ENCODE measurements at regions not wholly inside any gene's neighbourhood (a gene's known extent, or its start where the extent isn't known, plus 50 kb on each side); places are given as distances from the start of the nearest gene placed in this dataset.
A peak's percentile ranks its signal among the peaks of the same experiment; 100 is the strongest.

DNA sequence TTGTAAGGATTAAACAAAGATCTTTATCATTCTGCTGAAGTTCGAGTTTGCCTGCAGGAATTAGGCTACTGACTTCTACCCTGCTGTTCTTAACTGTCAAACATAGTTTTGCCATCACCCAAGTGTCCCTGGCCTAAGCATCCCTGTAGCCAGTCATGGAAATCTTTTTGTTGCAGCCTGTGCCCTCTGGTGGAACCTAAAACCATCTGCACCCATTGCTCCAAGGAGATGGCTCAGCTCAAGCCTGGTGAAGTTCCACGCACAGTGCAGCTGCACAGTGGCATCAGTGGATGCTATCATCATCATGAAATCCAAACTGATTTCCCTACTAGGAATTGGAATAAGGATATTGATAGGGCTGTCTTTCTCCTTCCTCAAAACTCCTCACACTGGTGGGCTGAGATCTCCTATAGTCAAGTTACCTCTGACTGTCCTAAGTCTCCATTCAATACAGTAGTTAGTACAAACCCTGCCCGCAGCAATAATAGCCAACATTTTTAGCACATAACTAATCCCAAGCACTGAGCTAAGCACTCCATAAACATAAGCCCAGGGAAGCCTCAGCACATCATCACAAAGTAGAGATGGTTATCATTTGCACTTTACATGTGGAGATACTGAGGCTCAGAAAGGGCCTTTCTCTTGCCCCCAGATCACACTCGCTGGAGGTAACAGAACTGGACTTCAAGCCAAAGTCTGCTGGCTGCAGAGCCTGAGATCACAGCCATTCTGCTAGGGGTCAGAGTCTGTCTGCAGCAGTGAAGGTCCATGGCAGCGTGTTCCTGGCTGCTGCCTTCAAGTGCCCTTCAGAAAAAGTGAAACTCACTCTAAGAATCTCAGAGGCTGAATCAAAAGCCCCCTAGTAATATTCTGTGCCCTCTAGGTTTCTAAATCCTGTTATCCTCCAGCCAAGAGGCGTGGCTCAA, 77.2 kb upstream of the MC3R start:
- TF ChIP-seq, protein P1, sequence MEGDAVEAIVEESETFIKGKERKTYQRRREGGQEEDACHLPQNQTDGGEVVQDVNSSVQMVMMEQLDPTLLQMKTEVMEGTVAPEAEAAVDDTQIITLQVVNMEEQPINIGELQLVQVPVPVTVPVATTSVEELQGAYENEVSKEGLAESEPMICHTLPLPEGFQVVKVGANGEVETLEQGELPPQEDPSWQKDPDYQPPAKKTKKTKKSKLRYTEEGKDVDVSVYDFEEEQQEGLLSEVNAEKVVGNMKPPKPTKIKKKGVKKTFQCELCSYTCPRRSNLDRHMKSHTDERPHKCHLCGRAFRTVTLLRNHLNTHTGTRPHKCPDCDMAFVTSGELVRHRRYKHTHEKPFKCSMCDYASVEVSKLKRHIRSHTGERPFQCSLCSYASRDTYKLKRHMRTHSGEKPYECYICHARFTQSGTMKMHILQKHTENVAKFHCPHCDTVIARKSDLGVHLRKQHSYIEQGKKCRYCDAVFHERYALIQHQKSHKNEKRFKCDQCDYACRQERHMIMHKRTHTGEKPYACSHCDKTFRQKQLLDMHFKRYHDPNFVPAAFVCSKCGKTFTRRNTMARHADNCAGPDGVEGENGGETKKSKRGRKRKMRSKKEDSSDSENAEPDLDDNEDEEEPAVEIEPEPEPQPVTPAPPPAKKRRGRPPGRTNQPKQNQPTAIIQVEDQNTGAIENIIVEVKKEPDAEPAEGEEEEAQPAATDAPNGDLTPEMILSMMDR (IDR thresholded peaks at IDR 0.05; ENCODE audit: poor library complexity, severe bottlenecking): peak; percentile 74
- peak; percentile 86 for TF ChIP-seq SMC3 (conservative IDR thresholded peaks at IDR 0.05; ENCODE audit: poor library complexity)
- no peak for TF ChIP-seq TAF1 (IDR thresholded peaks at IDR 0.05; ENCODE audit: low read depth)
- no peak for TF ChIP-seq REST (IDR thresholded peaks at IDR 0.05; ENCODE audit: borderline replicate concordance)
- TF ChIP-seq EZH2 (IDR thresholded peaks at IDR 0.05; ENCODE audit: borderline replicate concordance, insufficient read depth, low read length, poor library complexity, severe bottlenecking): no peak
- peak; percentile 79 for TF ChIP-seq RAD21 (conservative IDR thresholded peaks at IDR 0.05)
- TF ChIP-seq EP300 (conservative IDR thresholded peaks at IDR 0.05; ENCODE audit: poor library complexity, severe bottlenecking): no peak
- no peak for TF ChIP-seq POLR2AphosphoS5 (IDR thresholded peaks at IDR 0.05)
- TF ChIP-seq MXI1 (conservative IDR thresholded peaks at IDR 0.05; ENCODE audit: poor library complexity, severe bottlenecking): no peak
